ENCODE measurements at regions not wholly inside any gene's neighbourhood (a gene's known extent, or its start where the extent isn't known, plus 50 kb on each side); places are given as distances from the start of the nearest gene placed in this dataset.

- H3K36me3 ChIP-seq (ENCODE audit: control insufficient read depth, insufficient read depth, low read length): no peaks in the 10 kb centered on the region
- no peaks in the 10 kb centered on the region for H3K27me3 ChIP-seq (ENCODE audit: control insufficient read depth, insufficient read depth, low read length, poor library complexity, severe bottlenecking)
- 84 to 86% methylated on average over 6 of the region's 6 CpGs for WGBS, 2 experiments
- no peaks in the 10 kb centered on the region for H3K9me3 ChIP-seq (ENCODE audit: control insufficient read depth, low read length)
- H3K4me3 ChIP-seq (ENCODE audit: insufficient read depth, low read depth, low read length): no peak overlapping the region
- H3K4me1 ChIP-seq (ENCODE audit: control insufficient read depth, insufficient read depth, low read length): no peaks in the 10 kb centered on the region
- no peak overlapping the region for H3K27ac ChIP-seq (ENCODE audit: insufficient read depth, low read depth, low read length, poor library complexity, severe bottlenecking)
These were observed 102.5 kb upstream of the CDH10 start for GRCh38 chr5:24747327-24747726.

DNA sequence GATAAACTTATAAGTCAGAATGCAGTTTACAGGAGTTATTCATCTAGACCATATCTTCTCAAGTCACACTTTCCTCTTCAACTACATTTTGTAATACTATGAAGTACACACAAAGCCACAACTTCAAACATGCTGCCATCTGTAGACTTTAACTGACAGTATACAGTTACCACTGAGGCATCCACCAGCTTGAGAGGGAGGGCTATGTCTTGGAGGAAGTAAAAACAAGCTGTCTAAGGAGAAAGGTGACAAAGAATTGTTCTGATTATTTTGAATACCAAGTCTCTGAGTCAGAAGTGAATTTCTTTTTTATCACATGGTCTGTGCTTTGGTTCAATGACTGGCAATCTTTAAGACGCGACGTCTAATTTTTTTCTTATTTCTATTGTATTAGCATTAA lies 97.6 kb upstream of the CDH10 start:
- WGBS, 2 experiments: 92 to 93% methylated on average over 3 of the region's 3 CpGs
- Histone ChIP-seq H3K4me3 (ENCODE audit: insufficient read depth, low read depth, low read length) (no peak overlapping the region), H3K9me3 (ENCODE audit: control insufficient read depth, low read length) (no peaks in the 10 kb centered on the region), H3K27me3 (ENCODE audit: control insufficient read depth, insufficient read depth, low read length, poor library complexity, severe bottlenecking) (no peaks in the 10 kb centered on the region), H3K27ac (ENCODE audit: insufficient read depth, low read depth, low read length, poor library complexity, severe bottlenecking) (no peak overlapping the region), H3K4me1 (ENCODE audit: control insufficient read depth, insufficient read depth, low read length) (no peaks in the 10 kb centered on the region), H3K36me3 (ENCODE audit: control insufficient read depth, insufficient read depth, low read length) (no peaks in the 10 kb centered on the region)

DNA sequence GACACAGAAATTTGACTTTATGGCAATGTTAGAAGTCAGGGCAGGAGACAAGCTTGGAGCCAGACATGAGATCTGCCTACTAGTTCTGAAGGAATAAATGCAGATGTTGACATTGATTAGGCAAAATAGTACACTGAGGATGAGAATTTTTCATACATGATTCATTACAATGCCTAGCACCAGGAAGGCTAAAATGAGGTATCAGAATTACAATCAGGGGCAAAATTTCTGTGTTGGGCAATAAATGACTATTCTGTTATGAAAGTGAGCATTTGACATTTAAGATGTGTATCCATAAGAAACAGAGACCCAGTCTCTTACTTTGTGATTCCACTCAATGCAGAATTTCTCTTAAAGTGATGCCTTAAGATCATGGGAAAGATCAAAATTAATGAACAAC lies 92.4 kb upstream of the CDH10 start:
- Histone ChIP-seq H3K36me3 (ENCODE audit: control insufficient read depth, insufficient read depth, low read length) (no peaks in the 10 kb centered on the region), H3K9me3 (ENCODE audit: control insufficient read depth, low read length) (no peaks in the 10 kb centered on the region), H3K4me1 (ENCODE audit: control insufficient read depth, insufficient read depth, low read length) (no peaks in the 10 kb centered on the region), H3K27me3 (ENCODE audit: control insufficient read depth, insufficient read depth, low read length, poor library complexity, severe bottlenecking) (no peaks in the 10 kb centered on the region), H3K4me3 (ENCODE audit: insufficient read depth, low read depth, low read length) (no peak overlapping the region), H3K27ac (ENCODE audit: insufficient read depth, low read depth, low read length, poor library complexity, severe bottlenecking) (no peak overlapping the region)

DNA sequence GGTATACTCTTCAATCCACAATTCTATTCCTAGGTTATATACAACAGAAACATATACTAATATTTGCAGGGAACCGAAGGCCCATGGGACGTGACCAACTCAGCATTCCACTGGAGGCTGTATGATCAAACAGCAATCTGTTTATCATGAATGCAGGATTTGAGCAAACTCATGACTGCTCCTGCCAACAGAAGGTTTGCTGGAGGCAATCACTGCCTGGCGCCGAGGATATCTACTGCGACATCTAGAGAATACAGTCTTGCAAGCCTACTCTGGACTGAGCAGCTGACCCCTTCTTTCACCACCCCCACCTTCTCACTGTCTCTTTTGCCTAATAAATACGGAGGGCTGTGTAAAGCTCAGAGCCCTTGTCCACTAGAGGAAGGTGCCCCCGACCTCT lies 90.5 kb upstream of the CDH10 start:
- WGBS, 2 experiments: 90 to 95% methylated on average over 7 of the region's 7 CpGs
- H3K27ac ChIP-seq (ENCODE audit: insufficient read depth, low read depth, low read length, poor library complexity, severe bottlenecking): no peak overlapping the region
- H3K4me3 ChIP-seq (ENCODE audit: insufficient read depth, low read depth, low read length): no peak overlapping the region
- no peaks in the 10 kb centered on the region for H3K4me1 ChIP-seq (ENCODE audit: control insufficient read depth, insufficient read depth, low read length)
- H3K27me3 ChIP-seq (ENCODE audit: control insufficient read depth, insufficient read depth, low read length, poor library complexity, severe bottlenecking): no peaks in the 10 kb centered on the region
- H3K9me3 ChIP-seq (ENCODE audit: control insufficient read depth, low read length): no peaks in the 10 kb centered on the region
- no peaks in the 10 kb centered on the region for H3K36me3 ChIP-seq (ENCODE audit: control insufficient read depth, insufficient read depth, low read length)

GRCh38 chr5:24732184-24732583 lies 87.4 kb upstream of the CDH10 start:
- WGBS, 2 experiments: 90 to 93% methylated on average over 5 of the region's 5 CpGs
- Histone ChIP-seq H3K27me3 (ENCODE audit: control insufficient read depth, insufficient read depth, low read length, poor library complexity, severe bottlenecking) (no peaks in the 10 kb centered on the region), H3K4me3 (ENCODE audit: insufficient read depth, low read depth, low read length) (no peak overlapping the region), H3K27ac (ENCODE audit: insufficient read depth, low read depth, low read length, poor library complexity, severe bottlenecking) (no peak overlapping the region), H3K9me3 (ENCODE audit: control insufficient read depth, low read length) (no peaks in the 10 kb centered on the region), H3K36me3 (ENCODE audit: control insufficient read depth, insufficient read depth, low read length) (no peaks in the 10 kb centered on the region), H3K4me1 (ENCODE audit: control insufficient read depth, insufficient read depth, low read length) (no peaks in the 10 kb centered on the region)

DNA sequence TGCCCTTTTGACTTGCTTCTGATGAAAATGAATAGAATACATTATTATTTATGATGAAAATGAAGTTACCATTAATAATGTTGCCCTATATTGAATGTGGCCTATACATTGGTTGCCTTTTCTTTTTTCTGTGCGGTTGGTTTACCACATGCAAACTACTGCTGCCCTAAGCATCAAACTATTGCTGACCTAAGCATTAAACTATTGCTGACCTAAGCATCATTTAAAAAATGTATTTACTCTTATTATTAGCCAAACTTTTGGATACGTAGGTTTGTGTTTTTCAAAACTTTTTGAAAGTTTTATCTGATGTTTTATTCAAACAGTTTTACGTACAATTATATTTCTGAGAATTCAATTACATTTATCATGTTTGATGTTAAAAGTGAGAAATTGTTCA lies 76.0 kb upstream of the CDH10 start:
- H3K4me1 ChIP-seq (ENCODE audit: control insufficient read depth, insufficient read depth, low read length): no peaks in the 10 kb centered on the region
- WGBS, 2 experiments: 100% methylated on average over 1 of the region's 3 CpGs
- H3K27ac ChIP-seq (ENCODE audit: insufficient read depth, low read depth, low read length, poor library complexity, severe bottlenecking): no peak overlapping the region

GRCh38 chr5:24714746-24715145 lies 70.0 kb upstream of the CDH10 start:
- H3K27me3 ChIP-seq (ENCODE audit: control insufficient read depth, insufficient read depth, low read length, poor library complexity, severe bottlenecking): no peaks in the 10 kb centered on the region
- WGBS, 2 experiments: 90 to 91% methylated on average over 3 to 4 of the region's 4 CpGs
- H3K4me1 ChIP-seq (ENCODE audit: control insufficient read depth, insufficient read depth, low read length): no peaks in the 10 kb centered on the region
- no peaks in the 10 kb centered on the region for H3K36me3 ChIP-seq (ENCODE audit: control insufficient read depth, insufficient read depth, low read length)
- no peaks in the 10 kb centered on the region for H3K9me3 ChIP-seq (ENCODE audit: control insufficient read depth, low read length)
- H3K27ac ChIP-seq (ENCODE audit: insufficient read depth, low read depth, low read length, poor library complexity, severe bottlenecking): no peak overlapping the region
- no peak overlapping the region for H3K4me3 ChIP-seq (ENCODE audit: insufficient read depth, low read depth, low read length)

More for the DNA sequence above, 76.0 kb upstream of the CDH10 start:
- Histone ChIP-seq H3K4me3 (ENCODE audit: insufficient read depth, low read depth, low read length) (no peak overlapping the region), H3K36me3 (ENCODE audit: control insufficient read depth, insufficient read depth, low read length) (no peaks in the 10 kb centered on the region), H3K27me3 (ENCODE audit: control insufficient read depth, insufficient read depth, low read length, poor library complexity, severe bottlenecking) (no peaks in the 10 kb centered on the region), H3K9me3 (ENCODE audit: control insufficient read depth, low read length) (no peaks in the 10 kb centered on the region)

GRCh38 chr5:24712947-24713346 lies 68.2 kb upstream of the CDH10 start:
- Histone ChIP-seq H3K9me3 (ENCODE audit: control insufficient read depth, low read length) (no peaks in the 10 kb centered on the region), H3K36me3 (ENCODE audit: control insufficient read depth, insufficient read depth, low read length) (no peaks in the 10 kb centered on the region), H3K27me3 (ENCODE audit: control insufficient read depth, insufficient read depth, low read length, poor library complexity, severe bottlenecking) (no peaks in the 10 kb centered on the region), H3K4me3 (ENCODE audit: insufficient read depth, low read depth, low read length) (no peak overlapping the region), H3K4me1 (ENCODE audit: control insufficient read depth, insufficient read depth, low read length) (no peaks in the 10 kb centered on the region), H3K27ac (ENCODE audit: insufficient read depth, low read depth, low read length, poor library complexity, severe bottlenecking) (no peak overlapping the region)
- WGBS, 2 experiments: 7% methylated on average over 1 of the region's 2 CpGs; no CpG with 5 or more reads in 1 of the 2 experiments

DNA sequence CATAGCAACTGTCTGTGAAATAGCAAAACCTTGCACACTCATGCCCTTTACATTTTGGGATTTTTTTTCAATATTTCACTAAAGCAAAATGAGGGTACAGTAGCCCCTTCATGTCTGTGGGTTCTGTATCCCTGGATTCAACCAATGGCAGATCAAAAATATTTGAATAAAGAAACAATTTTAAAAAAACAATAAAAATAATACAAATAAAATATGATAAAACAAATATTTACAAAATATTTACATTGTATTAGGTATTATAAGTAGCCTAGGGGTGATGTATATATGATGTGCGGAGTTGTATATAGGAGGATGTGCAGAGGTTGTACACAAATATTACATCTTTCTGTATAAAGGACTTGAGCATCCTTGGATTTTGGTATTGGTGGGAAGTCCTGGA lies 67.3 kb upstream of the CDH10 start:
- H3K36me3 ChIP-seq (ENCODE audit: control insufficient read depth, insufficient read depth, low read length): no peaks in the 10 kb centered on the region
- H3K9me3 ChIP-seq (ENCODE audit: control insufficient read depth, low read length): no peaks in the 10 kb centered on the region
- no peak overlapping the region for H3K27ac ChIP-seq (ENCODE audit: insufficient read depth, low read depth, low read length, poor library complexity, severe bottlenecking)
- no peaks in the 10 kb centered on the region for H3K4me1 ChIP-seq (ENCODE audit: control insufficient read depth, insufficient read depth, low read length)
- no peaks in the 10 kb centered on the region for H3K27me3 ChIP-seq (ENCODE audit: control insufficient read depth, insufficient read depth, low read length, poor library complexity, severe bottlenecking)
- WGBS, 2 experiments: 100% methylated on average over 1 of the region's 1 CpG; no CpG with 5 or more reads in 1 of the 2 experiments
- no peak overlapping the region for H3K4me3 ChIP-seq (ENCODE audit: insufficient read depth, low read depth, low read length)

GRCh38 chr5:24703934-24704333 lies 59.2 kb upstream of the CDH10 start:
- no peaks in the 10 kb centered on the region for H3K4me1 ChIP-seq (ENCODE audit: control insufficient read depth, insufficient read depth, low read length)

More at GRCh38 chr5:24703934-24704333, 59.2 kb upstream of the CDH10 start:
- Histone ChIP-seq H3K9me3 (ENCODE audit: control insufficient read depth, low read length) (no peaks in the 10 kb centered on the region), H3K27ac (ENCODE audit: insufficient read depth, low read depth, low read length, poor library complexity, severe bottlenecking) (no peak overlapping the region), H3K27me3 (ENCODE audit: control insufficient read depth, insufficient read depth, low read length, poor library complexity, severe bottlenecking) (no peaks in the 10 kb centered on the region), H3K4me3 (ENCODE audit: insufficient read depth, low read depth, low read length) (no peak overlapping the region), H3K36me3 (ENCODE audit: control insufficient read depth, insufficient read depth, low read length) (no peaks in the 10 kb centered on the region)

All from ectodermal cell (in vitro differentiated cells).